ENCODE measurements at regions not wholly inside any gene's neighbourhood (a gene's known extent, or its start where the extent isn't known, plus 50 kb on each side); places are given as distances from the start of the nearest gene placed in this dataset.

- Histone ChIP-seq H3K4me1 (ENCODE audit: control insufficient read depth in 1 of 2, insufficient read depth in 2 of 2, low read length in 2 of 2) (no peaks in the 10 kb centered on the region), H3K27ac (ENCODE audit: low read depth in 1 of 2, low read length in 2 of 2) (no peak overlapping the region), H3K79me2 (ENCODE audit: insufficient read depth, low read length) (no peaks in the 10 kb centered on the region), H4K20me1 (ENCODE audit: insufficient read depth, low read length) (no peaks in the 10 kb centered on the region), H3K27me3 (ENCODE audit: control insufficient read depth in 2 of 2, insufficient read depth in 2 of 2, low read length in 2 of 2) (no peaks in the 10 kb centered on the region), H3K9me3 (replicated peaks in 1 of 2; ENCODE audit: control insufficient read depth in 1 of 2, insufficient read depth in 1 of 2, low read length in 2 of 2) (no peaks in the 10 kb centered on the region), H2AFZ (ENCODE audit: insufficient read depth, low read depth, low read length, poor library complexity, severe bottlenecking) (no peak overlapping the region), H3K9ac (ENCODE audit: insufficient read depth, low read length, poor library complexity, severe bottlenecking) (no peak overlapping the region), H3K36me3 (replicated peaks in 1 of 2; ENCODE audit: control insufficient read depth in 1 of 2, insufficient read depth in 2 of 2, low read length in 2 of 2) (no peaks in the 10 kb centered on the region), H3K4me3 (replicated peaks in 1 of 3; ENCODE audit: low read depth in 2 of 3, low read length in 3 of 3) (no peak overlapping the region), H3K4me2 (replicated peaks; ENCODE audit: extremely low read depth, low read length, poor library complexity, severe bottlenecking) (no peak overlapping the region)
- no peak for TF ChIP-seq CTCF (IDR thresholded peaks at IDR 0.05)
- no peak for DNase-seq
- intact Hi-C loops (cut with micrococcal nuclease) = no loop called here
- Mint-ChIP-seq H3K4me3 (no peak overlapping the region), H3K27ac (no peak overlapping the region), H3K9me3 (peaks cover 0 to 2% (median 0%) of the 10 kb centered on the region in 7 donors), H3K36me3 (no peaks in the 10 kb centered on the region), H3K4me1 (no peaks in the 10 kb centered on the region), H3K27me3 (ENCODE audit: low read depth in 3 of 3) (no peaks in the 10 kb centered on the region)
- no CpG with 5 or more reads among the region's 1 CpG for WGBS (ENCODE audit: insufficient coverage)
These were observed 311.4 kb downstream of the PRDM5 start for GRCh38 chr4:120611092-120611491.

DNA sequence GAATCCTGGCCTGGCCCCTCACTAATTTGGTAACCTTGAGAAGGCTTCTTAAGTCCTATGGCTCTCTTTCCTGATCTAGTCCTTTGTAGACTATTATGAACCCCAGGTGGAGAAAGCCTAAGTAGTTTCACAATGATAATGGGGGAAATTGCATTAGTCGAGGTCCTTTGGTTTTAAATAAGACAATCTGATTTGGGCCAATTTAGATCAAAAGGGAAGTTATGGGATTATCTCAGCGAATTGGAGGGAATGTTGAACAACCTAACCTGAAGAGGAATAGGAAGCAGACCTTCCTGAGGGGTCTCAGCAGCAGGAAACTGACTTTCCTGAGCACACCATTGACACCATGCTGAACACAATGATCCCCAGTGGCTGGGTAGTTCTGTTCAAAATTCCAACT lies 331.5 kb downstream of the PRDM5 start:
- Mint-ChIP-seq H3K36me3 (no peaks in the 10 kb centered on the region), H3K27me3 (ENCODE audit: low read depth in 3 of 3) (no peaks in the 10 kb centered on the region), H3K4me1 (no peaks in the 10 kb centered on the region), H3K4me3 (no peak overlapping the region), H3K27ac (no peak overlapping the region), H3K9me3 (peaks cover 0 to 8% (median 3%) of the 10 kb centered on the region in 7 donors)
- H3K4me2 ChIP-seq (replicated peaks; ENCODE audit: extremely low read depth, low read length, poor library complexity, severe bottlenecking) = no peak overlapping the region
- H3K27me3 ChIP-seq (ENCODE audit: control insufficient read depth in 2 of 2, insufficient read depth in 2 of 2, low read length in 2 of 2) = no peaks in the 10 kb centered on the region
- H3K36me3 ChIP-seq (replicated peaks in 1 of 2; ENCODE audit: control insufficient read depth in 1 of 2, insufficient read depth in 2 of 2, low read length in 2 of 2) = no peaks in the 10 kb centered on the region
- H3K79me2 ChIP-seq (ENCODE audit: insufficient read depth, low read length) = no peaks in the 10 kb centered on the region
- H3K27ac ChIP-seq (ENCODE audit: low read depth in 1 of 2, low read length in 2 of 2) = no peak overlapping the region
- H3K9ac ChIP-seq (ENCODE audit: insufficient read depth, low read length, poor library complexity, severe bottlenecking) = no peak overlapping the region
- no peak overlapping the region for H2AFZ ChIP-seq (ENCODE audit: insufficient read depth, low read depth, low read length, poor library complexity, severe bottlenecking)
- H4K20me1 ChIP-seq (ENCODE audit: insufficient read depth, low read length) = no peaks in the 10 kb centered on the region
- intact Hi-C loops (cut with micrococcal nuclease) = no loop called here
- 31% methylated on average over 2 of the region's 2 CpGs for WGBS (ENCODE audit: insufficient coverage)
- H3K4me1 ChIP-seq (ENCODE audit: control insufficient read depth in 1 of 2, insufficient read depth in 2 of 2, low read length in 2 of 2) = no peaks in the 10 kb centered on the region
- no peak overlapping the region for H3K4me3 ChIP-seq (replicated peaks in 1 of 3; ENCODE audit: low read depth in 2 of 3, low read length in 3 of 3)
- DNase-seq = no peak
- H3K9me3 ChIP-seq (replicated peaks in 1 of 2; ENCODE audit: control insufficient read depth in 1 of 2, insufficient read depth in 1 of 2, low read length in 2 of 2) = no peaks in the 10 kb centered on the region
- no peak for TF ChIP-seq CTCF (IDR thresholded peaks at IDR 0.05)
